Liver (tissue), 3 donors: ENCODE measurements at regions not wholly inside any gene's neighbourhood (a gene's known extent, or its start where the extent isn't known, plus 50 kb on each side); places are given as distances from the start of the nearest gene placed in this dataset.

ENCODE experiments used
- EGR1 ChIP-seq, 2 donors: IDR thresholded peaks; 2 replicates each; pipeline ENCODE4 v1.6.1; 2016 to 2018; ENCODE audit warnings: antibody characterized with exemption in 2 of 2, low read depth in 2 of 2
- FOXA1 ChIP-seq: IDR thresholded peaks from 2 replicates; pipeline ENCODE4 v1.6.1; 2016; ENCODE audit warnings: antibody characterized with exemption
- GABPA ChIP-seq, 2 donors: IDR thresholded peaks in 1 of 2; conservative IDR thresholded peaks in 1 of 2; 2 replicates each; pipeline ENCODE4 v1.6.1; 2016; ENCODE audit warnings: antibody characterized with exemption in 2 of 2, mild to moderate bottlenecking in 1 of 2, moderate library complexity in 1 of 2
- HNF4A ChIP-seq, 2 donors: conservative IDR thresholded peaks; 2 replicates each; pipeline ENCODE4 v1.6.1; 2016; ENCODE audit warnings: antibody characterized with exemption in 2 of 2, mild to moderate bottlenecking in 2 of 2
- RAD21 ChIP-seq, 2 donors: IDR thresholded peaks; 2 replicates each; pipeline ENCODE4 v1.6.1; 2016; ENCODE audit warnings: antibody characterized with exemption in 2 of 2, mild to moderate bottlenecking in 2 of 2
- REST ChIP-seq: IDR thresholded peaks from 2 replicates; pipeline ENCODE4 v1.6.1; 2016; ENCODE audit warnings: antibody characterized with exemption, mild to moderate bottlenecking
- SP1 ChIP-seq: IDR thresholded peaks from 2 replicates; pipeline ENCODE4 v1.6.1; 2018; ENCODE audit warnings: antibody characterized with exemption, mild to moderate bottlenecking
- TAF1 ChIP-seq: conservative IDR thresholded peaks from 2 replicates; pipeline ENCODE4 v1.6.1; 2016; ENCODE audit warnings: antibody characterized with exemption, mild to moderate bottlenecking
- YY1 ChIP-seq: IDR thresholded peaks from 2 replicates; pipeline ENCODE4 v1.6.1; 2016; ENCODE audit warnings: antibody characterized with exemption, mild to moderate bottlenecking
- TF ChIP-seq, protein P1 (sequence below): IDR thresholded peaks from 2 replicates; pipeline ENCODE4 v1.6.1; 2016; ENCODE audit warnings: antibody characterized with exemption
- TF ChIP-seq, protein P2 (sequence below): fragments of 150-350 bp; IDR thresholded peaks from 2 replicates; pipeline ENCODE4 v1.5.1; 2017; ENCODE audit warnings: improper control_type of control experiment, low read depth, low read length; ENCODE audit not compliant: missing input control
- TF ChIP-seq, protein P3 (sequence below): IDR thresholded peaks from 2 replicates; pipeline ENCODE4 v1.6.1; 2016; ENCODE audit warnings: antibody characterized with exemption
- donor health status: healthy.
- donor health status: healthy.

DNA sequence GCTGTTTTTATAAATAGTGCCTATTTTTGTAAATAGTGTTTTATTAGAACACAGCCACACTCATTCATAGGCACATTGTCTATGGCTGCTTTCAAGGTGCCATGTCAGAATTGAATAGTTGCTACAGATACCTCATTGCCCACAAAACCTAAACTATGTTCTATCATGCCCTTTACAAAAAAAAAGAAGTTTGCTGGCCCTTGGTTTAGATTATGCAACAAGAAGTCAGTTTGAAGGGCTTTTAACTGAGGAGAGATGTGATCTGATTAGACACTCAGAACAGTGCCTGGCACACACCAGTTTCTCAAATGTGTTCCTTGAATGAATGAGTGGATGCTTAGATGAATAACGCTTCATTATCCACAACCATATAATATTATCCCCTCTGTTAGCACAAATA is 366.1 kb downstream of the MAFB start:
- TF ChIP-seq HNF4A (conservative IDR thresholded peaks at IDR 0.05) = no peak
- TF ChIP-seq, protein P1, sequence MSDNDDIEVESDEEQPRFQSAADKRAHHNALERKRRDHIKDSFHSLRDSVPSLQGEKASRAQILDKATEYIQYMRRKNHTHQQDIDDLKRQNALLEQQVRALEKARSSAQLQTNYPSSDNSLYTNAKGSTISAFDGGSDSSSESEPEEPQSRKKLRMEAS = no peak
- TF ChIP-seq, protein P2, sequence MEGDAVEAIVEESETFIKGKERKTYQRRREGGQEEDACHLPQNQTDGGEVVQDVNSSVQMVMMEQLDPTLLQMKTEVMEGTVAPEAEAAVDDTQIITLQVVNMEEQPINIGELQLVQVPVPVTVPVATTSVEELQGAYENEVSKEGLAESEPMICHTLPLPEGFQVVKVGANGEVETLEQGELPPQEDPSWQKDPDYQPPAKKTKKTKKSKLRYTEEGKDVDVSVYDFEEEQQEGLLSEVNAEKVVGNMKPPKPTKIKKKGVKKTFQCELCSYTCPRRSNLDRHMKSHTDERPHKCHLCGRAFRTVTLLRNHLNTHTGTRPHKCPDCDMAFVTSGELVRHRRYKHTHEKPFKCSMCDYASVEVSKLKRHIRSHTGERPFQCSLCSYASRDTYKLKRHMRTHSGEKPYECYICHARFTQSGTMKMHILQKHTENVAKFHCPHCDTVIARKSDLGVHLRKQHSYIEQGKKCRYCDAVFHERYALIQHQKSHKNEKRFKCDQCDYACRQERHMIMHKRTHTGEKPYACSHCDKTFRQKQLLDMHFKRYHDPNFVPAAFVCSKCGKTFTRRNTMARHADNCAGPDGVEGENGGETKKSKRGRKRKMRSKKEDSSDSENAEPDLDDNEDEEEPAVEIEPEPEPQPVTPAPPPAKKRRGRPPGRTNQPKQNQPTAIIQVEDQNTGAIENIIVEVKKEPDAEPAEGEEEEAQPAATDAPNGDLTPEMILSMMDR = no peak
- TF ChIP-seq REST = no peak
- no peak for TF ChIP-seq SP1
- TF ChIP-seq, protein P3, sequence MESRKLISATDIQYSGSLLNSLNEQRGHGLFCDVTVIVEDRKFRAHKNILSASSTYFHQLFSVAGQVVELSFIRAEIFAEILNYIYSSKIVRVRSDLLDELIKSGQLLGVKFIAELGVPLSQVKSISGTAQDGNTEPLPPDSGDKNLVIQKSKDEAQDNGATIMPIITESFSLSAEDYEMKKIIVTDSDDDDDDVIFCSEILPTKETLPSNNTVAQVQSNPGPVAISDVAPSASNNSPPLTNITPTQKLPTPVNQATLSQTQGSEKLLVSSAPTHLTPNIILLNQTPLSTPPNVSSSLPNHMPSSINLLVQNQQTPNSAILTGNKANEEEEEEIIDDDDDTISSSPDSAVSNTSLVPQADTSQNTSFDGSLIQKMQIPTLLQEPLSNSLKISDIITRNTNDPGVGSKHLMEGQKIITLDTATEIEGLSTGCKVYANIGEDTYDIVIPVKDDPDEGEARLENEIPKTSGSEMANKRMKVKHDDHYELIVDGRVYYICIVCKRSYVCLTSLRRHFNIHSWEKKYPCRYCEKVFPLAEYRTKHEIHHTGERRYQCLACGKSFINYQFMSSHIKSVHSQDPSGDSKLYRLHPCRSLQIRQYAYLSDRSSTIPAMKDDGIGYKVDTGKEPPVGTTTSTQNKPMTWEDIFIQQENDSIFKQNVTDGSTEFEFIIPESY = no peak
- no peak for TF ChIP-seq RAD21 (IDR thresholded peaks at IDR 0.05)
- no peak for TF ChIP-seq EGR1 (IDR thresholded peaks at IDR 0.05; ENCODE audit: low read depth in 2 of 2)
- TF ChIP-seq YY1 = no peak
- TF ChIP-seq FOXA1 = no peak
- TF ChIP-seq GABPA (IDR thresholded peaks at IDR 0.05 in 1 of 2, conservative IDR thresholded peaks at IDR 0.05 in 1 of 2) = no peak
- no peak for TF ChIP-seq TAF1
